HG02840 (cell line): ENCODE measurements at regions not wholly inside any gene's neighbourhood (a gene's known extent, or its start where the extent isn't known, plus 50 kb on each side); places are given as distances from the start of the nearest gene placed in this dataset.
"Not testable (repeated sequence)": the region's sequence is repeated elsewhere in the genome, so short reads cannot be mapped to it uniquely, and the experiment has no call there.

Experiments used
- ATAC-seq: cut with Tn5 transposase; IDR thresholded peaks from one replicate; pipeline ENCODE4 v1.9.1; 2021; ENCODE audit warnings: mild to moderate bottlenecking, moderate library complexity, moderate number of reproducible peaks; ENCODE audit not compliant: unreplicated experiment, low FRiP score

- no peak for ATAC-seq
Measured at GRCh38 chr14:49946320-49947141, 53.6 kb downstream of the ARF6 start.

DNA sequence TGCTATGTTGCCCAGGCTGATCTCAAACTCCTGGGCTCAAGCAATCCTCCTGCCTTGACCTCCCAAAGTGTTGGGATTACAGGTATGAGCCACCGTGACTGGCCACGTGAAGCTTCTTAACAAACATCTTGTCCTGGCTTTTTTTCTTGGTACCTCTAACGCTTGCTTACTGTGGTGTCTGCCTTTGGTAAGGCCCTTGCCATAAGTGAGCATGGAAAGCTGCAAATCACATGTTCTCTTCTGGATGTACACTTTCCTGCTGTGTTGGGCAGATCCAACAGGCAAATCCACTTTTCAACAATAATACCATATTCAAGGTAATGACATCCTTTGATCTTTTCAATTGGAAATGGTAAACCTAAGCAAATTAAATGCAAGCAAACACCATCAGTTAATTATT, 54.6 kb downstream of the ARF6 start:
- ATAC-seq: no peak

DNA sequence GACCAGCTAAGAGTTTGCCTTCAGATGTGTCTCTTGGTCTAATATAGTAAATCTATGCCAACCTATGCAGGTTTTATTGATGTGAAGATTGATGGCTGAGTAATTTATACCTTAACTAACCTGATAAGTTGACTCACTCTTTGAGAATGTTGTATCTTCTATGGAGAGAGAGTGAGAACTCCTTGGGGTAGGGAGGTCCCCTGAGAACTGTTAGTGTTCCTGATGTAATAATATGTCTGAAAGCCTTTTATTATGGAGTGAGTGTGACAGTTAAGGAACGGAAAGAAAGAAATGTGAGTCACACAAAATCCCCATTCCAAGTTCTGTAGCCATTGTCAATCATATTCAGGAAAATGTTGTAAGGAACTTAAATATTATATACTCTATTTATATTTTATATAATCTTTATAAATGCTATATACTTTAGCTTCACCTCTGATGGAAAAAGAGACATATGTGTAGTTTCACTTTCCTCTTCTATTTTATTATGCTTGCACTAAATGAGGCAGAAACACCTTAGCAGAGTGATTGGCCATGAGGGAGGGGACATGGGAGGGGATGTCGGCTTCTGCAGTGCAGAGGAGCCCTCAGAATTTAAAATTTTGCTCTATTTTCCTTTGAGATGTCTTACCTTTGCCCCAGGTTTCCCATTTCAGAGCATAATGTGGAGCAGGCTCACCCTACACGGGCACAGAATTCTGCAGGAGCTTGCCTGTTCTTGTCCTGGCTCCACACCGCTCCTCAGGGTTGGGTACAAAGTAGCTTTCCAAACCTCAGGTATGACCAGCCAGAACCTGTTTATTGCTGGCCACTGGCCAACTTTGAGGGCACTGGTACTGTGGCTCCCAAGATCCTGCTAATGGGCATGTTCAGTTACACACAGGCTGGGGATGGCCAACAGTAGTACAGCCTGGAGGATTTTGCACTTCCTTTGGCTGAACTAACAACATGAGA, 57.7 kb downstream of the ARF6 start:
- no peak for ATAC-seq

DNA sequence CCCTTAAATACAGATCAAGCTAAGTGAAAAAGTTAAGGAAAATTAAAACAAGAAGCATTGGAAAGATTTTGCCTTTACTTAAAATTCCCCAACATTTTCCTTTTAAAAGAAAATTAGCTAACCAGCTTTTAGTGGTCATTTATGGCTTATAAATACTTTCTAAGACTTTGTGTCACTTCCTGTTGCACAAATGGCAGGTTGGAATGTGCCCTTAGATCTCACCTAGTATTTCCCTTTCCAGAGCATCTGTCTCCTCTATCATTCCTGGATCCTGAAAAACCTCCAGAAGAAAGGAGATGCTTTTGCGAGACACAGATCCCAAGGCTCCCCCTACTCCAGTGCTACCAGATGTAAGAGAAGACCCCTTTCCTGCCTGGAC, 58.3 kb downstream of the ARF6 start:
- ATAC-seq: no peak

DNA sequence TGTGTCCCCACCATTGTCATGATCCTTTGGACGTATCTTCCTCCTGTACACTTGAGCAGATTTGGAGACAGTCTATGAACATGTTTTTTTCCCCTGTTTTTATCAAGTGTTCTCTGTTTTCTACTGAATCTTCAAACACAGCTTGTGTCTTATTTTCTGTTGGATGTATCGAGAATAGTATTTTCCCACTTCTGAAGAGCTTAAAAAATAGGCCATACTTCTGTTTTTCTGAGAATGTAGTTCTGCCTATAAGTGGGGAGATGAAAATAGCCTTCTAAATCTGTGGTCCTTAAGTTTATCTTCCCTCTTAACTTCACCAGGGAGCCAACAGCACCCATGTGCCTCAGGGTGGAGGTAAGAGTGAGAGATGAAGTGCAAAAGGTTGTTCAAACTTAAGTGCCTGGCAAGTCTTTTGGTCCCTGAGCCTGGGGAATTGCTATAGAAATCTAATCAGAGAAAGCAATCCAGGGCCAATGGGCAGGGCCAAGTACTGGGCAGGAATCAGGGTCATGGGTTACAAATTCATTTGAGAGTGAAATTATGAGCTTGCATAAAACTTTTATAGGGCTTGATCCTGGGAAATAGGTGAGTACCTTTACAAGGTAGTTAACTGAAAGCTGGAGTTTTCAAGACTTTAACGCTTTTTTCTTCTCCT, 58.9 kb downstream of the ARF6 start:
- ATAC-seq: no peak

GRCh38 chr14:49953196-49953595, 60.3 kb downstream of the ARF6 start:
- no peak for ATAC-seq

DNA sequence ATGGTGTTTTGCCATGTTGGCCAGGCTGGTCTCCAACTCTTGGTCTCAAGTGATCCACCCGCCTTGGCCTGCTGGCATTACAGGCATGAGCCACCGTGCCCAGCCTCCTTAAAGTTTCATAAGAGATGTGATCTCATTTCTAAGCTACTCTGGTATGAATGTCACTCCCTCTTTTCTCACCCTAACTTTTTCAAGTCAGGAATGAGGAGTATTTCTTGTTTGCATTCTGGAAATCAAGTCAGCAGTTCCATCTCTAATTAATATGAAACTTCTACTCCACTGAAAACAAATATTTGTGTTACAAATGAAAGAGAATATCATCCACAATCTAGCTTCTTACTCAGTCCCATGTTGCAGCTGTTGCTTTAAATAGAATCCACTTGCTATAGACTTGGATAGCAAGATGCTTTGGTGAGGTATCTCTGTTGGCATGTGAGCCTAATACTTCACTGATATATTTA, 61.3 kb downstream of the ARF6 start:
- no peak for ATAC-seq

GRCh38 chr14:49955024-49955423, 62.1 kb downstream of the ARF6 start:
- no peak for ATAC-seq

- no peak for ATAC-seq
Measured at GRCh38 chr14:49957089-49957852, 64.4 kb downstream of the ARF6 start.

- peak; percentile 61 for ATAC-seq
Measured at GRCh38 chr14:49959822-49960408, 67.0 kb downstream of the ARF6 start.

GRCh38 chr14:49960453-49960852, 67.6 kb downstream of the ARF6 start:
- ATAC-seq: no peak

DNA sequence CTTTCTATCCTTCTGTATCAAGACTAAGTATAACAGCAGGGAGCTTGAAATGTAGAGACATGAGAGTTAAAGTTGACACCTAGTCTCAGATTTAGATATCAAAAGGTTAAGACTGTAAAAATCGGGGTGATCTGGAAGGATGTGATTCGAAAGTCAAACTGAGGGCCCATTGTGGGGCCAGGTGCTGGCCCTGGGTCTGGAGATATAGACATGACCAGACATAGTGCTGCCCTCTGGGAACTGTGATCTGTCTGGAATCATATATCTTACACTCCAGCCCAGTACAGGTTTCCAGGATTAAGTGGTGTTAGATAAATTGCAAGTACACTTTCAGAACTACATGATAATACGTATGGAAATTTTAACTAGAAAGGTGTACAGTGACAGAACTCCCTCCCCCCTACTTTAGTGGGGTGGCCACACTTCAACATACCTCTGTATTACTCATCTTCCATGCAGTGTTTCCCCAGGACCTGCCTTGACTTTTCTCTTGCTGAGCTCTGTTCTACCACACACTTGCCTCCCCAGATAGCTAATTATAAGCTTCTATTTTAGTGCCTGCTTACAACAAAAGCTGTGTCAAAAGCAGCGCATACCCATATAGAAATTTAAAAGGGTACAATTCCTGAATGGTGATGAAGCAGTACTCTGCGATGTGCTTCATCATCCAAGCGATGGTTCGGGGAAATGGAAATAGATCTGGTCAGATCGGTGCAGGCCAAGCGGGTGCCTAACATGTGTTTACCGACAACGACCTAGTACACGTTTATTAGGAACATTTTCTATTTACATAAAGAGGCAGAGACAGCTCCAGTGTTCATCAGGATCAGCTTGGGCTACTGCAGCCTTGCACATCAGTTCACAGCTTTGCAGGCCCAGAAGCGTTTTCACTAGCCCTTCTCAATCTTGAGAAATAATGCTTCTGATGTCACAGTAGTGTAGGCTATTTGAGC, 68.7 kb downstream of the ARF6 start:
- ATAC-seq: no peak

DNA sequence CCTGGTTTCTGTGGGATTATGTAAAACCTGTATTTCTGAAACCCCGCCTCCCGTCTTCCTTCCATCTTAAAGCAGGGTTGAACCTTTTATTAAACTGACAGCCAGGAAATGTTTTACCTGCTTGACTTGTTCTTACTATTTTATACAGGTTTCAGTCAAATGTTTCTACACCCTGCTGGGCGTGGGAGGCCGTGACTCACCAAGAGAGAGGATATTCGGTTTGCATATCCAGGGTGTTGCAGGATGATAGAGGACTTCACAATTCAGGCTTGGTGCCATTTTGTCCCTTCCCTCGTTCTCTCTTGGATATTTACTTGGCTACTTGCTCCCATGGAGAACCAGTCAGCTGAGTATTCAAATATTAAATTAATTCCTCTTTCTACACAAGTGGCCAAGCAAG, 69.7 kb downstream of the ARF6 start:
- ATAC-seq: no peak

DNA sequence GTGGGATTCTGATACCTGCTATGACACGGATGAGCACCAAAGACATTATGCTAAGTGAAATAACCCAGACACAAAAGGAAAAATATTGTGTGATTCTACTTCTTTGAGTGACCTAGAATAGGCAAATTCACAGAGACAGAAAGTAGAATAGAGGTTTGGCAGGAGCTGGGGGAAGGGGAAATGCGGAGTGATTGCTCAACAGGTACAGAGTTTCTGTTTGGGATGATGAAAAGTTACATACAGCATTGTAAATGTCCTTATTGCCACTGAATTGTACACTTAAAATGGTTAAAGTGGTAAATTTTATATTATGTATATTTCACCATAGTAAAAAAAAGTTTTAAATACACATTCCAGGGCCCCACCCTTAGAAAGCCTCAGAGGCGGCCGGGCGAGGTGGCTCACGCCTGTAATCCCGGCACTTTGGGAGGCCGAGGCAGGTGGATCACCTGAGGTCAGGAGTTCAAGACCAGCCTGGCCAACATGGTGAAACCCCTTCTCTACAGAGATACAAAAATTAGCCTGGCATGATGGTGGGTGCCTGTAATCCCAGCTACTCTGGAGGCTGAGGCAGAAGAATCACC, 72.3 kb downstream of the ARF6 start:
- not testable (repeated sequence) for ATAC-seq

GRCh38 chr14:49966304-49966809, 73.5 kb downstream of the ARF6 start:
- ATAC-seq: no peak

GRCh38 chr14:49966971-49967630, 74.2 kb downstream of the ARF6 start:
- no peak for ATAC-seq

- no peak for ATAC-seq
Measured at GRCh38 chr14:49969961-49970360, 77.1 kb downstream of the ARF6 start.
